Esophagus (tissue), 2 donors: ENCODE measurements at regions not wholly inside any gene's neighbourhood (a gene's known extent, or its start where the extent isn't known, plus 50 kb on each side); places are given as distances from the start of the nearest gene placed in this dataset.

ENCODE experiments used
- H3K27ac ChIP-seq, 2 donors: one replicate each; pipeline ENCODE4 v1.5.1; 2013; ENCODE audit warnings: low read depth in 2 of 2, mild to moderate bottlenecking in 2 of 2, inconsistent platforms in 1 of 2, low read length in 1 of 2, moderate library complexity in 1 of 2
- H3K27me3 ChIP-seq, 2 donors: one replicate each; pipeline ENCODE4 v1.6.1; 2013; ENCODE audit warnings: low read length in 2 of 2, control low read depth in 1 of 2, mild to moderate bottlenecking in 1 of 2; ENCODE audit not compliant: insufficient read depth in 2 of 2, control insufficient read depth in 1 of 2
- H3K36me3 ChIP-seq, 2 donors: one replicate each; pipeline ENCODE4 v1.6.1; 2013; ENCODE audit warnings: low read length in 1 of 2; ENCODE audit not compliant: control insufficient read depth in 2 of 2, insufficient read depth in 2 of 2
- H3K4me1 ChIP-seq, 2 donors: one replicate each; pipeline ENCODE4 v1.6.1; 2013; ENCODE audit warnings: low read length in 1 of 2; ENCODE audit not compliant: control insufficient read depth in 2 of 2, insufficient read depth in 2 of 2
- H3K4me3 ChIP-seq, 2 donors: one replicate each; pipeline ENCODE4 v1.5.1; 2013; ENCODE audit warnings: low read length in 2 of 2, mild to moderate bottlenecking in 2 of 2, low read depth in 1 of 2, moderate library complexity in 1 of 2
- H3K9me3 ChIP-seq, 2 donors: one replicate each; pipeline ENCODE4 v1.6.1; 2013; ENCODE audit warnings: mild to moderate bottlenecking in 2 of 2, low read depth in 1 of 2, low read length in 1 of 2, moderate library complexity in 1 of 2; ENCODE audit not compliant: control insufficient read depth in 2 of 2, insufficient read depth in 1 of 2
- WGBS, 2 donors: extraction: QIAGEN DNeasy Blood & Tissue Kit; methylation state at CpG; one replicate each; pipeline ENCODE4 v1.1.7; 2013; 5-methylcytosine and 5-hydroxymethylcytosine counted together
- donor health status: healthy with polysubstance abuse.
- donor health status: Bipolar disorder and iron deficiency.

- WGBS, 2 donors = 73 to 83% methylated on average over 8 of the region's 8 CpGs
Observed at GRCh38 chr7:18191862-18192625, 164.4 kb upstream of the PRPS1L1 start.

GRCh38 chr7:18194616-18195015 is 167.0 kb upstream of the PRPS1L1 start:
- H3K4me3 ChIP-seq = no peak overlapping the region
- no peaks in the 10 kb centered on the region for H3K4me1 ChIP-seq
- no peaks in the 10 kb centered on the region for H3K9me3 ChIP-seq
- no peaks in the 10 kb centered on the region for H3K36me3 ChIP-seq
- no peak overlapping the region for H3K27ac ChIP-seq
- H3K27me3 ChIP-seq = no peaks in the 10 kb centered on the region

More at GRCh38 chr7:18191862-18192625, 164.4 kb upstream of the PRPS1L1 start:
- Histone ChIP-seq H3K27ac (no peak overlapping the region), H3K4me3 (no peak overlapping the region), H3K27me3 (no peaks in the 10 kb centered on the region), H3K36me3 (no peaks in the 10 kb centered on the region), H3K4me1 (no peaks in the 10 kb centered on the region), H3K9me3 (no peaks in the 10 kb centered on the region)

GRCh38 chr7:18196638-18197037 is 169.0 kb upstream of the PRPS1L1 start:
- WGBS, 2 donors = 95 to 96% methylated on average over 3 of the region's 3 CpGs
- H3K4me3 ChIP-seq = no peak overlapping the region
- H3K27me3 ChIP-seq = no peaks in the 10 kb centered on the region
- H3K27ac ChIP-seq = no peak overlapping the region
- H3K36me3 ChIP-seq = no peaks in the 10 kb centered on the region
- no peaks in the 10 kb centered on the region for H3K4me1 ChIP-seq
- no peaks in the 10 kb centered on the region for H3K9me3 ChIP-seq

- WGBS, 2 donors = 89 to 98% methylated on average over 1 of the region's 1 CpG
Observed at GRCh38 chr7:18198868-18199267, 171.2 kb upstream of the PRPS1L1 start.

GRCh38 chr7:18200266-18200665 is 172.6 kb upstream of the PRPS1L1 start:
- 77 to 86% methylated on average over 4 of the region's 4 CpGs for whole genome bisulfite sequencing, 2 donors
- Histone ChIP-seq H3K36me3 (no peaks in the 10 kb centered on the region), H3K9me3 (no peaks in the 10 kb centered on the region), H3K4me1 (no peaks in the 10 kb centered on the region), H3K27me3 (no peaks in the 10 kb centered on the region), H3K4me3 (no peak overlapping the region), H3K27ac (no peak overlapping the region)

More at GRCh38 chr7:18198868-18199267, 171.2 kb upstream of the PRPS1L1 start:
- Histone ChIP-seq H3K27ac (no peak overlapping the region), H3K9me3 (no peaks in the 10 kb centered on the region), H3K36me3 (no peaks in the 10 kb centered on the region), H3K4me3 (no peak overlapping the region), H3K4me1 (no peaks in the 10 kb centered on the region), H3K27me3 (no peaks in the 10 kb centered on the region)

GRCh38 chr7:18200855-18201254 is 173.2 kb upstream of the PRPS1L1 start:
- H3K4me3 ChIP-seq = no peak overlapping the region
- no peaks in the 10 kb centered on the region for H3K4me1 ChIP-seq
- no peaks in the 10 kb centered on the region for H3K9me3 ChIP-seq
- WGBS, 2 donors = 83 to 86% methylated on average over 8 of the region's 8 CpGs
- no peaks in the 10 kb centered on the region for H3K27me3 ChIP-seq
- H3K36me3 ChIP-seq = no peaks in the 10 kb centered on the region
- H3K27ac ChIP-seq = no peak overlapping the region

- no peaks in the 10 kb centered on the region for H3K36me3 ChIP-seq
- no peaks in the 10 kb centered on the region for H3K4me1 ChIP-seq
- H3K9me3 ChIP-seq = no peaks in the 10 kb centered on the region
- no peaks in the 10 kb centered on the region for H3K27me3 ChIP-seq
- H3K4me3 ChIP-seq = no peak overlapping the region
- H3K27ac ChIP-seq = no peak overlapping the region
Observed at GRCh38 chr7:18201350-18201749, 173.7 kb upstream of the PRPS1L1 start.

- no peaks in the 10 kb centered on the region for H3K4me1 ChIP-seq
- H3K9me3 ChIP-seq = no peaks in the 10 kb centered on the region
- H3K27ac ChIP-seq = no peak overlapping the region
- H3K27me3 ChIP-seq = no peaks in the 10 kb centered on the region
- H3K36me3 ChIP-seq = no peaks in the 10 kb centered on the region
- no peak overlapping the region for H3K4me3 ChIP-seq
- 92% methylated on average over 3 of the region's 3 CpGs for WGBS, 2 donors
Observed at GRCh38 chr7:18202315-18203045, 174.8 kb upstream of the PRPS1L1 start.

- no peak overlapping the region for H3K27ac ChIP-seq
- no peaks in the 10 kb centered on the region for H3K36me3 ChIP-seq
- H3K4me3 ChIP-seq = no peak overlapping the region
- H3K9me3 ChIP-seq = no peaks in the 10 kb centered on the region
- H3K4me1 ChIP-seq = no peaks in the 10 kb centered on the region
- no peaks in the 10 kb centered on the region for H3K27me3 ChIP-seq
- WGBS, 2 donors = 62 to 80% methylated on average over 1 of the region's 1 CpG
Observed at GRCh38 chr7:18206331-18206730, 178.7 kb upstream of the PRPS1L1 start.

GRCh38 chr7:18208921-18209320 is 181.3 kb upstream of the PRPS1L1 start:
- no peaks in the 10 kb centered on the region for H3K4me1 ChIP-seq
- H3K36me3 ChIP-seq = no peaks in the 10 kb centered on the region
- H3K4me3 ChIP-seq = no peak overlapping the region
- H3K27me3 ChIP-seq = no peaks in the 10 kb centered on the region
- H3K9me3 ChIP-seq = no peaks in the 10 kb centered on the region
- H3K27ac ChIP-seq = no peak overlapping the region
- WGBS, 2 donors = 92 to 99% methylated on average over 1 of the region's 1 CpG
